ENCODE measurements at regions not wholly inside any gene's neighbourhood (a gene's known extent, or its start where the extent isn't known, plus 50 kb on each side); places are given as distances from the start of the nearest gene placed in this dataset.

- TF ChIP-seq CTCF (IDR thresholded peaks at IDR 0.05) = no peak
- TF ChIP-seq POLR2A (IDR thresholded peaks at IDR 0.05) = no peak
Observed at GRCh38 chr18:42436222-42436765, 481.3 kb downstream of the PIK3C3 start.

All from testis (tissue), 2 donors.